ENCODE measurements at regions not wholly inside any gene's neighbourhood (a gene's known extent, or its start where the extent isn't known, plus 50 kb on each side); places are given as distances from the start of the nearest gene placed in this dataset.

GRCh38 chr15:88382482-88382983 is 84.7 kb downstream of the MRPL46 start:
- DNase-seq (ENCODE audit: low spot score): no peak

- no peak for DNase-seq (ENCODE audit: low spot score)
Observed at GRCh38 chr15:88378188-88378637, 89.0 kb downstream of the MRPL46 start.

GRCh38 chr15:88377509-88377908 is 89.7 kb downstream of the MRPL46 start:
- DNase-seq (ENCODE audit: low spot score): no peak

GRCh38 chr15:88376574-88377174 is 90.5 kb downstream of the MRPL46 start:
- DNase-seq (ENCODE audit: low spot score): no peak

GRCh38 chr15:88375234-88375927 is 91.8 kb downstream of the MRPL46 start:
- peak; percentile 38 for DNase-seq (ENCODE audit: low spot score)

- DNase-seq (ENCODE audit: low spot score): no peak
Observed at GRCh38 chr15:88365124-88365523, 102.1 kb downstream of the MRPL46 start.

- no peak for DNase-seq (ENCODE audit: low spot score)
Observed at GRCh38 chr15:88348579-88349230, 92.2 kb upstream of the NTRK3 start.

- no peak for DNase-seq (ENCODE audit: low spot score)
Observed at GRCh38 chr15:88345962-88346361, 89.4 kb upstream of the NTRK3 start.

- DNase-seq (ENCODE audit: low spot score): no peak
Observed at GRCh38 chr15:88344786-88345185, 88.2 kb upstream of the NTRK3 start.

- no peak for DNase-seq (ENCODE audit: low spot score)
Observed at GRCh38 chr15:88342666-88343065, 86.1 kb upstream of the NTRK3 start.

GRCh38 chr15:88341653-88342052 is 85.1 kb upstream of the NTRK3 start:
- no peak for DNase-seq (ENCODE audit: low spot score)

GRCh38 chr15:88341006-88341405 is 84.5 kb upstream of the NTRK3 start:
- DNase-seq (ENCODE audit: low spot score): no peak

GRCh38 chr15:88337993-88338392 is 81.5 kb upstream of the NTRK3 start:
- DNase-seq (ENCODE audit: low spot score): no peak

- DNase-seq (ENCODE audit: low spot score): no peak
Observed at GRCh38 chr15:88335074-88335473, 78.5 kb upstream of the NTRK3 start.

GRCh38 chr15:88334436-88334835 is 77.9 kb upstream of the NTRK3 start:
- DNase-seq (ENCODE audit: low spot score): no peak

GRCh38 chr15:88331291-88331690 is 74.8 kb upstream of the NTRK3 start:
- peak; percentile 91 for DNase-seq (ENCODE audit: low spot score)

- no peak for DNase-seq (ENCODE audit: low spot score)
Observed at GRCh38 chr15:88326924-88327323, 70.4 kb upstream of the NTRK3 start.

- no peak for DNase-seq (ENCODE audit: low spot score)
Observed at GRCh38 chr15:88324741-88325065, 68.2 kb upstream of the NTRK3 start.

- no peak for DNase-seq (ENCODE audit: low spot score)
Observed at GRCh38 chr15:88323976-88324740, 67.6 kb upstream of the NTRK3 start.

- DNase-seq (ENCODE audit: low spot score): no peak
Observed at GRCh38 chr15:88323468-88323867, 66.9 kb upstream of the NTRK3 start.

GRCh38 chr15:88322461-88322860 is 65.9 kb upstream of the NTRK3 start:
- DNase-seq (ENCODE audit: low spot score): no peak

- no peak for DNase-seq (ENCODE audit: low spot score)
Observed at GRCh38 chr15:88321271-88321670, 64.7 kb upstream of the NTRK3 start.

- no peak for DNase-seq (ENCODE audit: low spot score)
Observed at GRCh38 chr15:88316586-88316985, 60.0 kb upstream of the NTRK3 start.
